ENCODE measurements at regions not wholly inside any gene's neighbourhood (a gene's known extent, or its start where the extent isn't known, plus 50 kb on each side); places are given as distances from the start of the nearest gene placed in this dataset.

- TF ChIP-seq CTCF (IDR thresholded peaks at IDR 0.05), result no peak
- TF ChIP-seq POLR2A (IDR thresholded peaks at IDR 0.05), result no peak
- TF ChIP-seq EP300 (IDR thresholded peaks at IDR 0.05), result no peak
Observed at GRCh38 chr16:29126057-29126494, 141.2 kb downstream of the LAT start.

Data from tibial nerve (tissue), 4 donors.